GM19397 (cell line): ENCODE measurements at regions not wholly inside any gene's neighbourhood (a gene's known extent, or its start where the extent isn't known, plus 50 kb on each side); places are given as distances from the start of the nearest gene placed in this dataset.
"Not testable (repeated sequence)": the region's sequence is repeated elsewhere in the genome, so short reads cannot be mapped to it uniquely, and the experiment has no call there.

Experiments used
- ATAC-seq: cut with Tn5 transposase; IDR thresholded peaks from one replicate; pipeline ENCODE4 v1.9.1; 2021; ENCODE audit warnings: mild to moderate bottlenecking, moderate library complexity; ENCODE audit not compliant: unreplicated experiment

GRCh38 chr9:29999645-30000044, 2384.8 kb upstream of the ACO1 start:
- no peak for ATAC-seq

- ATAC-seq = no peak
These were observed 2373.8 kb upstream of the ACO1 start for GRCh38 chr9:30010691-30011090.

GRCh38 chr9:30012622-30013021, 2371.8 kb upstream of the ACO1 start:
- ATAC-seq = no peak

GRCh38 chr9:30015073-30015472, 2369.4 kb upstream of the ACO1 start:
- no peak for ATAC-seq

GRCh38 chr9:30020161-30020560, 2364.3 kb upstream of the ACO1 start:
- no peak for ATAC-seq

GRCh38 chr9:30035761-30036160, 2348.7 kb upstream of the ACO1 start:
- ATAC-seq = no peak

- ATAC-seq = no peak
These were observed 2347.9 kb upstream of the ACO1 start for GRCh38 chr9:30036558-30036957.

- ATAC-seq = no peak
These were observed 2344.7 kb upstream of the ACO1 start for GRCh38 chr9:30039712-30040111.

GRCh38 chr9:30048396-30048795, 2336.0 kb upstream of the ACO1 start:
- ATAC-seq = no peak

GRCh38 chr9:30058463-30058862, 2326.0 kb upstream of the ACO1 start:
- no peak for ATAC-seq

GRCh38 chr9:30060976-30061375, 2323.5 kb upstream of the ACO1 start:
- no peak for ATAC-seq

- no peak for ATAC-seq
These were observed 2318.6 kb upstream of the ACO1 start for GRCh38 chr9:30065888-30066287.

- not testable (repeated sequence) for ATAC-seq
These were observed 2315.2 kb upstream of the ACO1 start for GRCh38 chr9:30069236-30069635.

GRCh38 chr9:30075022-30075421, 2309.4 kb upstream of the ACO1 start:
- ATAC-seq = no peak

GRCh38 chr9:30075451-30076199, 2308.8 kb upstream of the ACO1 start:
- ATAC-seq = peak; percentile 85

GRCh38 chr9:30078195-30078594, 2306.2 kb upstream of the ACO1 start:
- no peak for ATAC-seq

- no peak for ATAC-seq
These were observed 2295.0 kb upstream of the ACO1 start for GRCh38 chr9:30089428-30089827.

GRCh38 chr9:30103647-30104394, 2280.6 kb upstream of the ACO1 start:
- ATAC-seq = no peak

- ATAC-seq = not testable (repeated sequence)
These were observed 2277.3 kb upstream of the ACO1 start for GRCh38 chr9:30107134-30107533.

GRCh38 chr9:30116673-30117217, 2267.7 kb upstream of the ACO1 start:
- no peak for ATAC-seq

GRCh38 chr9:30120666-30121065, 2263.8 kb upstream of the ACO1 start:
- ATAC-seq = no peak

- no peak for ATAC-seq
These were observed 2262.8 kb upstream of the ACO1 start for GRCh38 chr9:30121611-30122010.
